Large intestine (tissue), 3 donors: ENCODE measurements at regions not wholly inside any gene's neighbourhood (a gene's known extent, or its start where the extent isn't known, plus 50 kb on each side); places are given as distances from the start of the nearest gene placed in this dataset.
"Not testable (repeated sequence)": the region's sequence is repeated elsewhere in the genome, so short reads cannot be mapped to it uniquely, and the experiment has no call there.

Experiments used
- DNase-seq, 2 donors: peaks; one replicate each; pipeline versions ENCODE4 v3.0.0 to v3.0.0-alpha.2; 2013
- H3K27ac ChIP-seq: one replicate; pipeline ENCODE4 v1.5.1; 2013; ENCODE audit warnings: low read length
- H3K27me3 ChIP-seq: 2 replicates; pipeline ENCODE4 v1.6.1; 2013; ENCODE audit warnings: low read length; ENCODE audit not compliant: control insufficient read depth, insufficient read depth
- H3K36me3 ChIP-seq: 2 replicates; pipeline ENCODE4 v1.6.1; 2013; ENCODE audit warnings: low read length; ENCODE audit not compliant: control insufficient read depth, insufficient read depth
- H3K4me1 ChIP-seq: one replicate; pipeline ENCODE4 v1.6.1; 2013; ENCODE audit warnings: low read length; ENCODE audit not compliant: control insufficient read depth, insufficient read depth
- H3K4me3 ChIP-seq: one replicate; pipeline ENCODE4 v1.5.1; 2013; ENCODE audit warnings: low read length
- H3K9me3 ChIP-seq: one replicate; pipeline ENCODE4 v1.6.1; 2013; ENCODE audit warnings: mild to moderate bottlenecking, low read depth, low read length, moderate library complexity; ENCODE audit not compliant: control insufficient read depth
- WGBS: methylation state at CpG from one replicate; pipeline ENCODE4 v1.1.5; 2013; ENCODE audit warnings: low lambda C conversion rate; ENCODE audit not compliant: insufficient coverage; 5-methylcytosine and 5-hydroxymethylcytosine counted together

GRCh38 chr21:10270211-10270610 is 251.2 kb upstream of the TPTE start:
- H3K4me3 ChIP-seq, H3K4me1 ChIP-seq, H3K9me3 ChIP-seq, H3K27me3 ChIP-seq, H3K36me3 ChIP-seq, H3K27ac ChIP-seq: not testable (repeated sequence)
- 21% methylated on average over 2 of the region's 5 CpGs for WGBS
- peak in 1 of 2 donors; percentile 74 for DNase-seq

GRCh38 chr21:10271666-10272207 is 249.6 kb upstream of the TPTE start:
- H3K9me3 ChIP-seq, H3K36me3 ChIP-seq, H3K27me3 ChIP-seq, H3K4me1 ChIP-seq, H3K4me3 ChIP-seq, H3K27ac ChIP-seq: not testable (repeated sequence)
- 74% methylated on average over 4 of the region's 4 CpGs for WGBS
- DNase-seq: peak in 1 of 2 donors; percentile 11

GRCh38 chr21:10272216-10272615 is 249.2 kb upstream of the TPTE start:
- H3K4me1 ChIP-seq: no peaks in the 10 kb centered on the region
- H3K4me3 ChIP-seq: no peak overlapping the region
- H3K27ac ChIP-seq: no peak overlapping the region
- 55% methylated on average over 4 of the region's 5 CpGs for WGBS
- no peaks in the 10 kb centered on the region for H3K27me3 ChIP-seq
- H3K36me3 ChIP-seq: no peaks in the 10 kb centered on the region
- H3K9me3 ChIP-seq: no peaks in the 10 kb centered on the region
- no peak for DNase-seq

DNA sequence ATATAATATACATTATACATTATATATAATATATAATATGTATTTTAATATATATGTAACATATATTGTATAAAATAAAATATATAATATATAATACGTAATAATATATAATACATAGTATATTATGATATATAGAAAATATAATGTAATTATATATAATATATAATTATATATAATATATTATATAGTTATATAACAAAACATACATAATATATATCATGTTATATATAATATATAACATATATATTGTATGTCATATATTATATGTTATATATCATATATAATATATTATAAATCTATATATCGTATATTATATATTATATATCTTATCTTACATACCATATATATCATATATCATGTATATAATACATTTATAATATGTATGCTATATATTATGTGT is 248.2 kb upstream of the TPTE start:
- Histone ChIP-seq H3K9me3 (no peaks in the 10 kb centered on the region), H3K27ac (no peak overlapping the region), H3K4me3 (no peak overlapping the region), H3K36me3 (no peaks in the 10 kb centered on the region), H3K27me3 (no peaks in the 10 kb centered on the region), H3K4me1 (no peaks in the 10 kb centered on the region)
- WGBS: 52% methylated on average over 2 of the region's 2 CpGs
- no peak for DNase-seq

DNA sequence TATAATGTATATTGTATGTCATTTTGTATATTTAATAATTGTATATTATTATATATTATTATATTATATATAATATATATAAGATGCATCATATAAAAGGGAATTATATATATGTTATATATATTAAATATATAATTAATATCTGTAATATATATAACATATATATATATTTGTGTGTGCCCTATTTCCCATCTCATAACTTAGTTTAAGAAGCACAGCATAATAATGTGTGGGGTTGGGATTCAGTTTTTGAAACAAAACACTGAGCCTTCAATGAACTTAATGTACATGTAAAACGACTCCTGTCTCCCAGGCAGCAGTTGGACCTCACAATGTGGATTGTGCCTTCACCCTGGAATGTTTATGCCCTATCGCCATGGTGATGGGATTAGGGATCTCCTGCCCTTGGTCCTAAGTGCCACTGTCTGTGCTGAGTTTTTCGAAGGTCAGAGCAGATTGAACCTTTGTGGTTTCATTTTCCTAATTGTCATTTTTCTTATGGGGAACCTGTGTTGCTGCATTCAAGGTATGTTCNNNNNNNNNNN is 247.5 kb upstream of the TPTE start:
- not testable (repeated sequence) for H3K36me3 ChIP-seq, H3K9me3 ChIP-seq, H3K27me3 ChIP-seq, H3K4me3 ChIP-seq, H3K27ac ChIP-seq, H3K4me1 ChIP-seq
- peak in 1 of 2 donors; percentile 2 for DNase-seq
- WGBS: 60% methylated on average over 1 of the region's 3 CpGs
